SK-N-SH (cell line): ENCODE measurements at regions not wholly inside any gene's neighbourhood (a gene's known extent, or its start where the extent isn't known, plus 50 kb on each side); places are given as distances from the start of the nearest gene placed in this dataset.

Experiments used
- CTCF ChIA-PET: fragments of 300-600, 350-600 bp; formaldehyde crosslinking; extraction: SDS; loops from one replicate; lab custom pipeline; 2021; lab: Yijun Ruan, JAX
- POLR2A ChIA-PET: fragments of 350-600 bp; sonication (Branson Sonifier 250); formaldehyde crosslinking; extraction: SDS; loops from one replicate; lab custom pipeline; 2020; ENCODE audit warnings: antibody characterized with exemption, inconsistent platforms; lab: Yijun Ruan, JAX
- DNase-seq: peaks from one replicate; pipeline ENCODE4 v3.0.0; 2012
- H2AFZ ChIP-seq: fragments of 200-600 bp; sonication (generic); 2 replicates; pipeline ENCODE4 v1.8.1; 2016; ENCODE audit warnings: antibody characterized with exemption, mild to moderate bottlenecking, low read depth
- H3F3A ChIP-seq: fragments of 200-600 bp; sonication (generic); replicated peaks from 2 replicates; pipeline ENCODE3; 2016; ENCODE audit warnings: antibody characterized with exemption, mild to moderate bottlenecking; ENCODE audit not compliant: insufficient read depth
- H3K27ac ChIP-seq, 2 experiments: fragments of 200-500 bp in 1 of 2; fragments of 200-600 bp in 1 of 2; sonication (Bioruptor generic) in 1 of 2; sonication (generic), shearing (Covaris generic) in 1 of 2; 2 replicates each; pipeline versions ENCODE4 v1.5.1 to v1.6.1; 2014 to 2016; ENCODE audit warnings: low read depth in 2 of 2, inconsistent platforms in 1 of 2, low read length in 1 of 2, mild to moderate bottlenecking in 1 of 2, mixed read lengths in 1 of 2
- H3K27me3 ChIP-seq: fragments of 200-600 bp; sonication (generic), shearing (Covaris generic); 2 replicates; pipeline ENCODE4 v1.6.1; 2016; ENCODE audit warnings: mixed run types; ENCODE audit not compliant: insufficient read depth
- H3K36me3 ChIP-seq, 2 experiments: fragments of 200-500 bp in 1 of 2; fragments of 200-600 bp in 1 of 2; sonication (Bioruptor generic) in 1 of 2; sonication (generic) in 1 of 2; replicated peaks in 1 of 2; 2 replicates each; pipeline versions ENCODE3 to v1.5.1; 2014 to 2016; ENCODE audit warnings: low read length in 1 of 2, mild to moderate bottlenecking in 1 of 2; ENCODE audit not compliant: insufficient read depth in 2 of 2, control insufficient read depth in 1 of 2
- H3K4me1 ChIP-seq, 2 experiments: fragments of 200-500 bp in 1 of 2; fragments of 200-600 bp in 1 of 2; sonication (Bioruptor generic) in 1 of 2; sonication (generic), shearing (Covaris generic) in 1 of 2; 2 replicates each; pipeline versions ENCODE4 v1.5.1 to v1.6.1; 2014 to 2016; ENCODE audit warnings: low read depth in 1 of 2, low read length in 1 of 2, mixed run types in 1 of 2; ENCODE audit not compliant: insufficient read depth in 2 of 2, control insufficient read depth in 1 of 2
- H3K4me2 ChIP-seq: fragments of 200-600 bp; sonication (generic), shearing (Covaris generic); 2 replicates; pipeline ENCODE4 v1.6.1; 2017; ENCODE audit warnings: mixed run types
- H3K4me3 ChIP-seq, 2 experiments: fragments of 200-500 bp in 1 of 2; fragments of 200-600 bp in 1 of 2; sonication (Bioruptor generic) in 1 of 2; sonication (generic), shearing (Covaris generic) in 1 of 2; 2 replicates each; pipeline versions ENCODE4 v1.5.1 to v1.8.1; 2014 to 2016; ENCODE audit warnings: low read depth in 2 of 2, inconsistent platforms in 1 of 2, low read length in 1 of 2, mild to moderate bottlenecking in 1 of 2, mixed read lengths in 1 of 2, moderate library complexity in 1 of 2
- H3K79me2 ChIP-seq: fragments of 200-600 bp; sonication (generic); 2 replicates; pipeline ENCODE4 v1.8.1; 2017; ENCODE audit warnings: mild to moderate bottlenecking; ENCODE audit not compliant: insufficient read depth
- H3K9ac ChIP-seq: fragments of 200-600 bp; sonication (generic); 2 replicates; pipeline ENCODE4 v1.6.1; 2017; ENCODE audit warnings: mixed run types
- H3K9me2 ChIP-seq: fragments of 200-600 bp; sonication (generic); 2 replicates; pipeline ENCODE4 v1.6.1; 2017; ENCODE audit warnings: mixed run types
- H3K9me3 ChIP-seq: fragments of 200-600 bp; sonication (generic); 2 replicates; pipeline ENCODE4 v1.6.1; 2017; ENCODE audit warnings: mixed run types, mild to moderate bottlenecking, moderate library complexity
- H4K20me1 ChIP-seq: fragments of 200-600 bp; sonication (generic); 2 replicates; pipeline ENCODE4 v1.6.1; 2017; ENCODE audit warnings: mild to moderate bottlenecking, mixed run types; ENCODE audit not compliant: insufficient read depth
- EP300 ChIP-seq, 2 experiments: IDR thresholded peaks; 2 replicates each; pipeline versions ENCODE4 v1.4.0 to v1.6.1; 2012; ENCODE audit warnings: borderline replicate concordance in 1 of 2, low read depth in 1 of 2, low read length in 1 of 2
- FOSL2 ChIP-seq: IDR thresholded peaks from 2 replicates; pipeline ENCODE4 v1.4.0; 2012; ENCODE audit warnings: low read depth, mild to moderate bottlenecking, moderate library complexity, borderline replicate concordance
- GABPA ChIP-seq: IDR thresholded peaks from 2 replicates; pipeline ENCODE4 v1.4.0; 2012; ENCODE audit warnings: low read depth, mild to moderate bottlenecking
- MEF2A ChIP-seq: IDR thresholded peaks from 2 replicates; pipeline ENCODE4 v1.4.0; 2012; ENCODE audit warnings: low read depth, borderline replicate concordance
- NFIC ChIP-seq: IDR thresholded peaks from 2 replicates; pipeline ENCODE4 v1.4.0; 2012; ENCODE audit warnings: borderline replicate concordance
- RCOR1 ChIP-seq: fragments of 150-350 bp; IDR thresholded peaks from 2 replicates; pipeline ENCODE4 v1.6.1; 2017; ENCODE audit warnings: antibody characterized with exemption, low read length
- RFX5 ChIP-seq: IDR thresholded peaks from 2 replicates; pipeline ENCODE4 v1.6.1; 2012; ENCODE audit warnings: mild to moderate bottlenecking, improper control_type of control experiment, low read length
- RXRA ChIP-seq: IDR thresholded peaks from 2 replicates; pipeline ENCODE4 v1.4.0; 2012; ENCODE audit warnings: low read depth, mild to moderate bottlenecking, borderline replicate concordance
- SMC3 ChIP-seq: IDR thresholded peaks from 2 replicates; pipeline ENCODE4 v1.6.1; 2012; ENCODE audit warnings: low read depth, low read length, improper control_type of control experiment
- TEAD4 ChIP-seq: IDR thresholded peaks from 2 replicates; pipeline ENCODE4 v1.4.0; 2012; ENCODE audit warnings: mild to moderate bottlenecking, borderline replicate concordance; ENCODE audit not compliant: insufficient read depth
- YY1 ChIP-seq: IDR thresholded peaks from 2 replicates; pipeline ENCODE4 v1.4.0; 2012; ENCODE audit warnings: low read depth, mild to moderate bottlenecking
- WGBS: methylation state at CpG from one replicate; pipeline ENCODE4 v1.1.6; 2017; ENCODE audit warnings: low lambda C conversion rate; 5-methylcytosine and 5-hydroxymethylcytosine counted together
- TF ChIP-seq, protein P1 (sequence below): IDR thresholded peaks from 2 replicates; pipeline ENCODE4 v1.4.0; 2012; ENCODE audit warnings: low read depth, borderline replicate concordance
- TF ChIP-seq, protein P2 (sequence below): fragments of 150-350 bp; IDR thresholded peaks from 2 replicates; pipeline ENCODE4 v1.6.1; 2017; ENCODE audit warnings: antibody characterized with exemption, low read length, low read depth, borderline replicate concordance
- TF ChIP-seq, protein P3 (sequence below): IDR thresholded peaks from 2 replicates; pipeline ENCODE4 v1.6.1; 2012; ENCODE audit warnings: mild to moderate bottlenecking, low read depth, low read length, moderate library complexity
- TF ChIP-seq, protein P4 (sequence below): IDR thresholded peaks from 2 replicates; pipeline ENCODE4 v1.4.0; 2012; ENCODE audit warnings: low read depth, borderline replicate concordance

DNA sequence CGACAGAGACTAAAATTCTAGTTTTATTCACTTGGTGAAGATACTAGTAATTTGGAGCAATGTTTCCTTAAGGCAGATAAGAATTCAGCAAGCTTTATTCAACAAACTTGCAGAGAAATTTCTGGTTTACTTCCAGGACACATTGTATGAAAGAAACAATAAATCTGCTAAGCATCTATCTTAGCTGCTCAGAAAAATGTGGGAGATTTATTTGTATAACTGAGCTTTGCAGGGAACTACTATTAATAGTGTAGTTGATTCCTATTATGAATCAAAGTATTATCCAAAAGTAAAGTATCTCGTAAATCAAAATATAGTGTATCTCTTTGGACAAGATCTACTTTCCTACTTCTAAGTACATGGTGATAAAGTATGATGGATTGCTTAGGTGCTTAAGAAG, 239.4 kb upstream of the TMTC1 start:
- H3K4me3 ChIP-seq: no peak overlapping the region
- DNase-seq: no peak
- no peaks in the 10 kb centered on the region for H3K9me2 ChIP-seq
- no peaks in the 10 kb centered on the region for H3F3A ChIP-seq
- 51% methylated on average over 2 of the region's 2 CpGs for WGBS
- no peaks in the 10 kb centered on the region for H4K20me1 ChIP-seq
- H3K36me3 ChIP-seq: no peaks in the 10 kb centered on the region
- H2AFZ ChIP-seq: no peak overlapping the region
- TF ChIP-seq EP300 (IDR thresholded peaks at IDR 0.05; ENCODE audit: borderline replicate concordance in 1 of 2, low read depth in 1 of 2, low read length in 1 of 2) (no peak), RXRA (no peak), YY1 (no peak), SMC3 (no peak), TEAD4 (no peak)
- TF ChIP-seq, protein P1, sequence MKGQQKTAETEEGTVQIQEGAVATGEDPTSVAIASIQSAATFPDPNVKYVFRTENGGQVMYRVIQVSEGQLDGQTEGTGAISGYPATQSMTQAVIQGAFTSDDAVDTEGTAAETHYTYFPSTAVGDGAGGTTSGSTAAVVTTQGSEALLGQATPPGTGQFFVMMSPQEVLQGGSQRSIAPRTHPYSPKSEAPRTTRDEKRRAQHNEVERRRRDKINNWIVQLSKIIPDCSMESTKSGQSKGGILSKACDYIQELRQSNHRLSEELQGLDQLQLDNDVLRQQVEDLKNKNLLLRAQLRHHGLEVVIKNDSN: no peak
- TF ChIP-seq, protein P2, sequence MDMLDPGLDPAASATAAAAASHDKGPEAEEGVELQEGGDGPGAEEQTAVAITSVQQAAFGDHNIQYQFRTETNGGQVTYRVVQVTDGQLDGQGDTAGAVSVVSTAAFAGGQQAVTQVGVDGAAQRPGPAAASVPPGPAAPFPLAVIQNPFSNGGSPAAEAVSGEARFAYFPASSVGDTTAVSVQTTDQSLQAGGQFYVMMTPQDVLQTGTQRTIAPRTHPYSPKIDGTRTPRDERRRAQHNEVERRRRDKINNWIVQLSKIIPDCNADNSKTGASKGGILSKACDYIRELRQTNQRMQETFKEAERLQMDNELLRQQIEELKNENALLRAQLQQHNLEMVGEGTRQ: no peak
- H3K4me1 ChIP-seq: peaks cover 0 to 19% of the 10 kb centered on the region in 2 experiments; a peak in 2 of 4 replicates
- H3K9ac ChIP-seq: no peak overlapping the region
- H3K9me3 ChIP-seq: no peaks in the 10 kb centered on the region
- H3K27ac ChIP-seq: no peak overlapping the region
- H3K4me2 ChIP-seq: no peak overlapping the region
- H3K79me2 ChIP-seq: no peaks in the 10 kb centered on the region
- H3K27me3 ChIP-seq: no peaks in the 10 kb centered on the region
- CTCF ChIA-PET: no interaction called here
- POLR2A ChIA-PET: no interaction called here

DNA sequence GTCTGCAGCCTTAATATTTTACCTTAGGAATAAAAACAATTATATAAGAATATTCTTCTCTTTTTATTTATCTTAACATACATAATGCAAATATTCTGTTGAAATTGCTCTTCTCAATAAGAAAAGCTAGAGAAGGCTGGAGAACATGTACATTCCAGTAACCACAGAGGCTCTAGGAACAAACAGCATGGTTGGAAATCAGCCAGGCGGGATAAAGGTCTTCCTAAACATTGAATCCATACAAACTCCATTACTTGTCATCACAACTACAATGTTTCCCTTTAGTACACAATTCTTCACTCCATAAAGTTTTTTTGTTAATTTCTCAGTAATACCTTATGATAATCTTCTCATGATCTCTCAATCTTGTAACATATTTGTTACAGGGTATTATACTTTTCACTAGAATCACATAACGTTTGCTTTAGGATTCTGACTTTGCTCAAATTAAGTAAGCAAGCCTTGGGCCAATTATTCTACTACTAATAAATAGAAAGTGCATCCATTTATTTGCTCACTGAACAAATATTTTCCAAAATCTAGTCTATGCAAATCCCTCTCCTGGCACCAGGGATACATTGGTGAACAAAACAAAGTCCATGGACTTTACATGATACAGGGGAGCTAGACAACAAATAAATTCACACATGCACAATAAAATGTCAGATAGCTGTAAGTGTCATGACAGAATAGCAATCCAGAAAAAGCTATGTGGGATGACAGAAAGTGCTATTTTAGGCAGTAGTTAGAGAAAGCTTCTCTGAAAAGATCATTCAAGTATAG, 237.5 kb upstream of the TMTC1 start:
- Histone ChIP-seq H3K9me2 (no peaks in the 10 kb centered on the region), H3F3A (no peaks in the 10 kb centered on the region), H3K4me1 (peaks cover 0 to 9% of the 10 kb centered on the region in 2 experiments; a peak in 1 of 4 replicates), H3K36me3 (no peaks in the 10 kb centered on the region), H3K4me3 (no peak overlapping the region), H2AFZ (no peak overlapping the region), H3K79me2 (no peaks in the 10 kb centered on the region), H3K9me3 (no peaks in the 10 kb centered on the region), H3K27ac (no peak overlapping the region), H3K4me2 (no peak overlapping the region), H3K27me3 (no peaks in the 10 kb centered on the region), H4K20me1 (no peaks in the 10 kb centered on the region), H3K9ac (no peak overlapping the region)
- TF ChIP-seq, protein P3, sequence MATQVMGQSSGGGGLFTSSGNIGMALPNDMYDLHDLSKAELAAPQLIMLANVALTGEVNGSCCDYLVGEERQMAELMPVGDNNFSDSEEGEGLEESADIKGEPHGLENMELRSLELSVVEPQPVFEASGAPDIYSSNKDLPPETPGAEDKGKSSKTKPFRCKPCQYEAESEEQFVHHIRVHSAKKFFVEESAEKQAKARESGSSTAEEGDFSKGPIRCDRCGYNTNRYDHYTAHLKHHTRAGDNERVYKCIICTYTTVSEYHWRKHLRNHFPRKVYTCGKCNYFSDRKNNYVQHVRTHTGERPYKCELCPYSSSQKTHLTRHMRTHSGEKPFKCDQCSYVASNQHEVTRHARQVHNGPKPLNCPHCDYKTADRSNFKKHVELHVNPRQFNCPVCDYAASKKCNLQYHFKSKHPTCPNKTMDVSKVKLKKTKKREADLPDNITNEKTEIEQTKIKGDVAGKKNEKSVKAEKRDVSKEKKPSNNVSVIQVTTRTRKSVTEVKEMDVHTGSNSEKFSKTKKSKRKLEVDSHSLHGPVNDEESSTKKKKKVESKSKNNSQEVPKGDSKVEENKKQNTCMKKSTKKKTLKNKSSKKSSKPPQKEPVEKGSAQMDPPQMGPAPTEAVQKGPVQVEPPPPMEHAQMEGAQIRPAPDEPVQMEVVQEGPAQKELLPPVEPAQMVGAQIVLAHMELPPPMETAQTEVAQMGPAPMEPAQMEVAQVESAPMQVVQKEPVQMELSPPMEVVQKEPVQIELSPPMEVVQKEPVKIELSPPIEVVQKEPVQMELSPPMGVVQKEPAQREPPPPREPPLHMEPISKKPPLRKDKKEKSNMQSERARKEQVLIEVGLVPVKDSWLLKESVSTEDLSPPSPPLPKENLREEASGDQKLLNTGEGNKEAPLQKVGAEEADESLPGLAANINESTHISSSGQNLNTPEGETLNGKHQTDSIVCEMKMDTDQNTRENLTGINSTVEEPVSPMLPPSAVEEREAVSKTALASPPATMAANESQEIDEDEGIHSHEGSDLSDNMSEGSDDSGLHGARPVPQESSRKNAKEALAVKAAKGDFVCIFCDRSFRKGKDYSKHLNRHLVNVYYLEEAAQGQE: no peak
- no peak for TF ChIP-seq NFIC
- no peak for TF ChIP-seq GABPA
- no peak for TF ChIP-seq MEF2A
- TF ChIP-seq, protein P4, sequence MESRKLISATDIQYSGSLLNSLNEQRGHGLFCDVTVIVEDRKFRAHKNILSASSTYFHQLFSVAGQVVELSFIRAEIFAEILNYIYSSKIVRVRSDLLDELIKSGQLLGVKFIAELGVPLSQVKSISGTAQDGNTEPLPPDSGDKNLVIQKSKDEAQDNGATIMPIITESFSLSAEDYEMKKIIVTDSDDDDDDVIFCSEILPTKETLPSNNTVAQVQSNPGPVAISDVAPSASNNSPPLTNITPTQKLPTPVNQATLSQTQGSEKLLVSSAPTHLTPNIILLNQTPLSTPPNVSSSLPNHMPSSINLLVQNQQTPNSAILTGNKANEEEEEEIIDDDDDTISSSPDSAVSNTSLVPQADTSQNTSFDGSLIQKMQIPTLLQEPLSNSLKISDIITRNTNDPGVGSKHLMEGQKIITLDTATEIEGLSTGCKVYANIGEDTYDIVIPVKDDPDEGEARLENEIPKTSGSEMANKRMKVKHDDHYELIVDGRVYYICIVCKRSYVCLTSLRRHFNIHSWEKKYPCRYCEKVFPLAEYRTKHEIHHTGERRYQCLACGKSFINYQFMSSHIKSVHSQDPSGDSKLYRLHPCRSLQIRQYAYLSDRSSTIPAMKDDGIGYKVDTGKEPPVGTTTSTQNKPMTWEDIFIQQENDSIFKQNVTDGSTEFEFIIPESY: no peak
- TF ChIP-seq RCOR1: no peak
- no peak for TF ChIP-seq YY1
- TF ChIP-seq FOSL2: no peak
- TF ChIP-seq RFX5: no peak
- CTCF ChIA-PET: interaction anchor here (1.2 kb wide), 1 partner anchor 9 kb away, joined by 3 read pairs; no protein-coding TSS in a partner anchor
- 38% methylated on average over 2 of the region's 2 CpGs for WGBS
- POLR2A ChIA-PET: no interaction called here
- no peak for DNase-seq
